GM15510 (cell line): ENCODE measurements at regions not wholly inside any gene's neighbourhood (a gene's known extent, or its start where the extent isn't known, plus 50 kb on each side); places are given as distances from the start of the nearest gene placed in this dataset.

Experiments used
- POLR2A ChIP-seq: IDR thresholded peaks from 3 replicates; pipeline ENCODE4 v1.6.1; 2011; ENCODE audit warnings: borderline replicate concordance; ENCODE audit not compliant: insufficient read length; ENCODE audit errors: extremely low read depth

DNA sequence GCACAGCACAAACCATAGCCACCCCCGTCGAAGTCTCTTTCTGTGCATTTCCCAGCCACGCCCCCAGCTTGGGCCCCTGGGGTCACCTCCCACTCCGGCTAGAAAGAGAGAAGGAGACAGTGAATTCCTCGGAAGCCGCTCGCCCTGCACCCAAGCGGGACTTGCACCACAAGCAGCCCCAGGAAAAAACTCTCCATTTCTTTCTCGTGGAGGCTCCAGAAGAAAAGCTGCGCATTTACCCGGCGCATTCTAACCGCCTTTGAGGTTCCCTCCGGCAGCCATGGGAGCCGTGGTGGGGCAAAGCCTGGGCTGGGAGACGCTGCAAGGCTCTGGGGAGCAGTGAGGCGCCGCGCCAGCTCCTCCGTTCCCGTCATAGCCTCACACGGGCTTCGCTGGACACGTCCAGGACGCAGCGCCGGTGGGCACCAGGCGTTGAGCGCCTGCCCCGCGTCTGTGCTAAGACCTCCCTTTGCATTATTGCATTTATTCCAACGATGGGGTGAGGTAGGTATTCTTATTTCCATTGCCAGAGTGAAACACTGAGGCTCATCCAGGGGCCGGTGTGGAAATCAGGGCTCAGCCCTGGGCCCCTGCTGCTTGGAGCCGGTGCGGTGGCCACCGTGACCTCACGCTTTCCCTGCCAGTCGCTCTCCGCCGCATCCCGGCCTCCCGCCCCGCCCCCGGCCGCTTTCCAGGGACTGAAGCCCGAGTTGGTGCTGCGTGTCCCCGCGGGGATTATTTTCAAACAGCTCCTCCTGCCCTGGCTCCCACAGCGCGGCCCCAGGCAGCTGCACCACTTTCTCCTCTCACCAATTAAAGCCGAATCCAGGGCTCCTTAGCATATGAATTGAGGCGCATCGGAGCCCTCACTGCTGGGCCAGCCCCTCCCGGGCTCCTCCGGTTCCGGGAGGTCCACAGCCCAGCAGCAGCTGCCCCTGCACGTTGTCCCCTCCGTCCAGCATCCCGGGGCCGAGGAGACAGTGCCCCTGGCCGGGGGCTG is 148.3 kb upstream of the AFDN start:
- no peak for TF ChIP-seq POLR2A

DNA sequence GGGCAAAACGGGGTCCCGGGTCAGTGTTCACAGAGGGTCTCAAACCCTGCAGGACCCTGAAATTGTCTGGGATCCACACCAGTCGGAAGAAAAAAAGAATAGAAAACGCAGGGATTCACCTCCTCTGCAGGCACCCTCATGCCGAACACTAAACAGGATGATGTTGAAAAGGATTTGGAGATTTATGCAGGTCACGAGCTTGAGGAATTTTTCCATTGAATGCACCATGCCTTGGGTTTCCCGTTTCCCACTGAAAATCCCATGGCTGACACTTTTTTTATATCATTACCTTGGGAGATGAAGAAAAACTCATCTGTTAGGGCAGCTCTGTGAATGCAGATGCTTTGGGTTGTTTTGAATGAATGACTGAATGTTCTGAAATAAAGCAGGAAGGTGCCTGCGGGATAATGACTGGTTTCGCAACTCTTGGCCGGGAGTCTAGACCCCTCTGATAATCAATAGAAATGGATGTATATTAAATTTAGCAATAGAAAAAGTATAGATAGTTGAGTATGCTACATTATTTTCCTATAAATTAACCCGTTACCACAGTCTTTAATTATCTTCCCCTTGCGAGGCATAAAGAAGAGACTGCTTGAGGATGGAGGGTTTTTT is 147.5 kb upstream of the AFDN start:
- no peak for TF ChIP-seq POLR2A

DNA sequence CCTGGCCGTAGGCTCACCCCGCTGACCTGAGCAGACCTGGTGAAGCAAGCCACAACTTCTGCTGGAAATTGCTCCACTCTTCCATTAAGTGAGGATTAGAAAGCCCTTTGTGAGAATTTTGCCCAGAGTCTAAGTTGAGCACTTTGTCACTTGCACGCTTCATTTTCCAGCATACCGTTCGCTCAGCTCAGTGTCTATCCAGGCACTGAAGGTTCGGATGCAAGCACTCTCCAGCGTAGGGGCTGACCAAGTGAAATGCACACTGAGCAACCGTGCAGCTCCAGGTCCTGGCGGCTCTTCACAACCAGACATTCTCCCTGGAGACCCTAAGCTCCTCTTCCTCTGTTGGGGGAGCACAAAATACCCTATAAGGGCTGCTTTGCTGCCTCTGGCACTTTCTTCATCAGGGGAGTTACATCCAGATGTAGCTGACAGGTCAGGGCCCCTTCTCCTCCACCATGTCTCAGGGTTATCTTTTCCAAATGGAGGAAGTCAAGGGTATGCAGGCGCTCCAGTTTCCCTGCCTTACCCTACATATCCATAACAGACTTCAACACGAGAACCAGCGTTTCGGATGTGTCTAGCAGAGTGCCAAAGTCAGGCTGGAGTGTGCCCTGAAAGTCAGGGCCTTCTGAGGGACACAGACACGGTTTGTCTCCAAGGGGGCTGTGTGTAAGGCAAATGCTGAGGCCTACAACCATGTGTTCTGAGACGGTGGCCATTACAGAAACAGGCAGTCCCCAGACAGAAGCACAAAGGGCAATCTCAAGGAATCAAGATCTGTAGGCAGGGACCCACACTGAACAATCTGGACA is 146.7 kb upstream of the AFDN start:
- TF ChIP-seq POLR2A = no peak

DNA sequence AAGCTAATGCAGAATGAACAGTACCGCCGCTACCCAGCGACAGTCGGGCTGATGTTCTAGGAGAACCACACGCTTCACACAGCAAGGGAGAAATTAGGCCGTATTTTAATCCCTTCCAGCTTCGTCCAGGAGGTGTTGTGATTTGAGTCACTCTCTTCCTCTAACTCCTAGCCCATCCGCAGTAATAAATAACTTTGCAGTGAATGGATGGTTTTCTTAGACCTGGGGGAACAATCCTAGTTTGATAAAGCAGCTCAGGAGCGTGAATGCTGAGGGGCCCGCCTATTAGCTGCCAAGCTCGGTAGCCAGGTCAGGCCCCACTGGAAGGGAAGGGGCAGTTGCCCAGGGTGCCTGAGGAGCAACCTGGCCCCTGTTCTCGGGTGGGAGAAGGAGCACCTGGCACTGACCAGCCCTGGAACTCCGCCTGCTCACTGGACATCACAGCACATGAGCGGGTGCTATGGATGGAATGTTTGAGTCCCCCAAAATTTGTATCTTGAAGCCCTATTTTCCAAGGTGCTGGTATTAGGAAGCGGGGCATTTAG is 146.0 kb upstream of the AFDN start:
- no peak for TF ChIP-seq POLR2A

DNA sequence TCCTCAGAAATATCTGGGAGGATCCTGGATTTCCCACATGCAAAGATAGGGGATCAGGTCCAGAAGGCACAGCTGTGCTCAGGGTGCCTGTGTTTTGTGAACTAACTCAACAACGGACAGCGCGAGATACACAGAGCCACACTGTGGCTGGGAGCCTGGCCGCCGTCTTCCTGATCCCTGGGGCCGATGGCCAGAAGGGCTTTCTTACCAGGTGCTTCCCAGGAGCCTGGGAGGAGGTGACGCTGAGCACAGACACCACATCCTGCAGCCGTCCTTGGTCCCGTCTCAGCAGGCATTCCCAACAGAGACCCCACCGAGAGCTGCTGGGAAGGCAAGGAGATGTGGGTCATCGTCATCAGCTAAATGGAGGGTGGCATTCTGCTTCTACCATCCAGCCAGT is 144.6 kb upstream of the AFDN start:
- no peak for TF ChIP-seq POLR2A

DNA sequence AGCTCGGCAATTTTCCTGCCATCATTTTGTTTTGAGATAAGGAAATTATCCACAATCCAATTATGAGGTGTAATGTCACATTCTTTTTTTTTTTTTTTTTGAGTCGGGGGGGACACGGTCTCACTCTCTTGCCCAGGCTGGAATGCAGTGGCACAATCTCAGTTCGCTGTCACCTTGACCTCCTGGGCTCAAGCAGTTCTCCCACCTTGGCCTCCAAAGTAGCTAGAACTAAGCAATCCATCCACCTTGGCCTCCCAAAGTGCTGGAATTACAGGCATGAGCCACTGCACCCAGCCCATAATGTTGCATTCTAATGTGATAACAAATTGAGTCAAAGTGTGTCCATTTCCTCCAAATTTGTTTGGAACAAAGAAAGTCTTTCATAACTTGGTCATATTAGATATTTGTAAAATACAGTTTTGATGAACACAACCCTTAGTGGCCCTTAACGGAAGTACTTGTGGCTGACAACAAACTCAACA is 144.1 kb upstream of the AFDN start:
- no peak for TF ChIP-seq POLR2A

DNA sequence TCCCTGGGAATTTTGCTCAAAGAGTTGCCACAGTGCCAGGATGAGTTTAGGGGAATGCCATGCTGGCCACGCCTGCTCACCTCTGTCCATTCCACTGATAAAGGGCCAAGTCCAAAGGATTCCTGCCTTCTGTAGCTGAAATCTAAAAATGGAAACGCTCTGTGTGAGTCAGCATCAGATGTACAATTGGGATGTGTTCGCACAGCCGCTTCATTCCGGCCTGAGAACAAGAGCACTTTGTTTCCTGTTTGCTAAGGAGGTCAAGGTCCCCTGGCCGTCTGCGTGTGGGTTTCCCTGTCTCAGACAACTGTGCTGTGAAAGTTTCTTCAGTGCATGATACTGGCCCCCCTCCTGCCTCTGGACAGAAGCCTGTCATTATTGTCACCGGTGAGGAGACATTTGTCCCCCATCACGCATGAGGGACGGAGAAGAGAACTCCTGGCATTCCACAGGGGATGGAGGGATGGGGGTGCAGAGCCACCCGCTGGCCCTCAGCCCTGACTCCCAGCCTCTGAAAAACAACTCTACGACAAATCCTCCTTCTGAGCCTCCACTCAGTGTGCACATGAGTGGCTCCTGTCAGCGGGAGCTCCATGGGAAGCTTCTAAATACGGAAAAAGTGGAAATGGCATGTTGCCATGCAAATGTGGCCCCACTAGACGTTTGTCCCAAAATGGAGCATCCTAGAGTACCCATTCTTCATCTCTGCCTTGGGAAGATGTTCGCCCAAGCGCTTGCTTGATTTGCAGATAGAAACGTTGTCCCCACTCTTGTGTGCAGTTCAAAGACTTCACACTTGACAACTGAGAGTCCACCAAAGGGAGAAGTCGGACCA is 143.5 kb upstream of the AFDN start:
- TF ChIP-seq POLR2A = no peak

DNA sequence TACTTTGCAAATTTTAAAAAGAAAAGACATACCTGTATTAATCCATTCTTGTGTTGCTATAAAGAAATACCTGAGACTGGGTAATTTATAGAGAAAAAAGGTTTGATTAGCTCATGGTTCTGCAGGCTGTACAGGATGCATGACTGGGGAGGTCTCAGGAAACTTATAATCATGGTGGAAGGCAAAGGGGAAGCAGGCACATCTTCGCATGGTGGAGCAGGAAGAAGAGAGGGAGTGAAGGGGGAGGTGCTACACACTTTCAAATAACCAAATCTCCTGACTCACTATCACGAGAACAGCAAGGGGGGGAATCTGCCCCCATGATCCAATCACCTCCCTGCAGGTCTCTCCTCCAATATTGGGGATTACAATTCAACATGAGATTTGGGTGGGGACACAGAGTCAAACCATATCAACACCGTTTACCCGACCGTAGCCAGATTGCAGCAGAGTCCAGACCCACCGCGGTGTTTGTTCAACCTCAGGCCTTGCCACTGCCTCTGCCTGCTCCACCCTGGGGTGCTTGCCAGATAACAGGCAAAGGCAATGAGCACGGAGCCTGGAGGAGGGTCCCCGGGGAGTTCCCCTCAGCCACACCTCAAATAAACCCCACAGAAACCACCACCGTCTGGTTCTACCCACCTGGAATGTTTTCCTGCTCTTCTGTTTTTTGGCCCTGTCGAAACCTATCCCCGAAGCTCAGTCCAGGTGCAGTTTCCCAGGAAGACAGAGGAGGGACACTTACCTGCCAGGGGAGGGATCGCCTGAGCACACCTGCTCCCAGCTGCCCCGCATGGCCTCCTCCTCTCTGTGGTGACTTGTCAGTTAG is 142.2 kb upstream of the AFDN start:
- no peak for TF ChIP-seq POLR2A

DNA sequence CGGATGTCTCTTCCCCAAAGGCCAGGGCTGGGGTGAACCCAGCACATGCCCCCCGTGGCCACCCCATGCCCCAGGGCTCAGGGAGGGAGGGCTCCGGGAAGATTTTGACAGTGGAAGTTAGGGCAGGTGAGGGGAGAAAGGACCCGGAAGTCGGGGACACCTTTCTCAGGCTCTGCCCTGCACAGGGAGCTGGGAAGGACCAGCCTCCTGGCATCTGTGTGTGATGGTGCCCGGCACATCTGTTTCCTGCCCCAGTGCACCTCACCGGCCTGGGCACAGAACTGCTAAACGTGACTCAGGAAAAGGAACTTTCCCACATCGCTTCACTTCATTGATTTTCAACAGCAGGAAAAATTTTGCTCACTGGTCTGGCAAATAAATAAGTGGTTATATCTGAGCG is 141.1 kb upstream of the AFDN start:
- TF ChIP-seq POLR2A = no peak

DNA sequence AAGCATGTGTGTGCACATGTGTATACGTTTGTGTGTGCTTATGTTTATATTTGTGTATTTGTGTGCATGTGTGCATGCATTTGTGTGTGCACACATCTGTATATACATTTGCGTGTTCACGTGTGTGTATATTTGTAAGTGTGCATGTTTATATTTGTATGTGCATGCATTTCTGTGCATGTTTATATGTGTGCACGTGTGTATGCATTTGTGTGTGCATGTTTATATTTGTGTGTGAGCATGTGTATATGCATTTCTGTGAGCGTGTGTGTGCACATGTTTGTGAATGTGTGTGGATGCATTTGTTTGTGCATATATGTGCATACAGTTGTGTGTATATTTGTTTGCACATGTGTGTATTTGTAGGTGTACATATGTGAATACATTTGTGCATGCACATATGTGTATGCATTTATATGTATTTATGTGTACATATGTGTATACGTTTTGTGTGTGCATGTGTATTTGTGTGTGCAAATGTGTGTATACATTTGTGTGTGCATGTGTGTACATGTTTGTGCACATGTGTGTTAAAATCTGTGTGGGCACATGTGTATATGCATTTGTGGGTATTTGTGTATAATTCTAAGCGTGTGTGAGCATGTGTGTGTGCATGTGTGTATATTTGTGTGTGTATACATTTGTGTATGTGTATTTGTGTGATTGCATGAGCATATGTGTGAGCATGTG is 140.4 kb upstream of the AFDN start:
- TF ChIP-seq POLR2A = no peak

DNA sequence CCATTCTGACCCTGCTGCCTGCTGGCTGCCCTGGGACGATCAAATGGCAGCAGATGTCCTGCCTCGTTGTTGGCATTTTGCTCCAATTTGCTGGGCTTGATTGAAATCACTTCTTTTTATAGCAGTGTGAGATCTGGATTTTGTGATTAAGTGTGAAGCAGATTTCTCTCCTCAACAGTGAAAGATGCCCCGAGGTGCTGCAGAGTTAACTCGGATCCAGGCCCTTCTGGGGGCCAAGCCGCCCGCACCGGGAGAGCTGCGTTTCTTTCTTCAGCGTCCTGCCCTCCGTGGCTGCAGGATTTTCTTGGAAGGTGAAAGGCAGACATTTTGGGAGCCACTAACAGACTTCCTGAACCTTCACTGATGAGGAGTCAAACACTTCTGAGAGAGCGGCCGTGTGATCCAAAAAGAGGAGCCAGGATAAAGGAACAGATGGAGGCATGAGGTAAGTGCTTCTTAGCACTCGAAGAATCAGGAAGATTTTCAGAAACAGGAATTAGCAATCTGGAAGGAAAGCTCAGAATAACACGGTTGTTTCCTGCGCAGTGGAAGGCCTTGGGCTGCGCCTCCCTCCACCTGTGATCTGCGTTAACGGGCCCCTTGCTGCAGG is 139.5 kb upstream of the AFDN start:
- no peak for TF ChIP-seq POLR2A

DNA sequence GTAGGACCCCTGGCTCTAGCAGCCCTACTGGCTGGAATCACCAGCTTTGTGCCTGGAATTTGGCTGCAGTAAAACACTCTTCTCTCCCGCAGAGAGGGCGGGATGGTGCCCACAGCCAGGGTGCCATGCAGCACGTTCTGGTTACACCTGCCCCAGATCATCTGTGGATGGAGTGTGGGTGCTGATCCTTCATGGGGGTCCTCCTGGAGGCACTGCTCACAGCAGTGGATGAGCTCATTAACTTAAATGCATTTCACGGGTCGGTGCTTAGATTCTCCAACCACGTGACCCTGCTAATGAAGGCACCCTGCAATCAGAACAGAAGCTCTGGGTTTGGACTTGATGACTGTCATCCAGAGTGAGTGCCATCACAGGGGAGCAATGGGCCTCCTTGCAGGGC is 138.6 kb upstream of the AFDN start:
- no peak for TF ChIP-seq POLR2A
